Activated CD4-positive, alpha-beta memory T cell treated with anti-CD3 and anti-CD28 coated beads, Interleukin-2, amount 10 ng/mL, durations not matched to agents 7 days and 5 days (primary cell): ENCODE measurements at regions not wholly inside any gene's neighbourhood (a gene's known extent, or its start where the extent isn't known, plus 50 kb on each side); places are given as distances from the start of the nearest gene placed in this dataset.
A peak's percentile ranks its signal among the peaks of the same experiment; 100 is the strongest.
"Not testable (repeated sequence)": the region's sequence is repeated elsewhere in the genome, so short reads cannot be mapped to it uniquely, and the experiment has no call there.

ENCODE experiments used
- CTCF ChIA-PET: fragments of 350-600 bp; sonication (Branson Sonifier 250); formaldehyde crosslinking; loops from one replicate; lab custom pipeline; 2021; ENCODE audit warnings: antibody characterized with exemption, inconsistent platforms; lab: Charles Lee
- POLR2A ChIA-PET: fragments of 350-600 bp; sonication (Branson Sonifier 250); formaldehyde crosslinking; loops from one replicate; lab custom pipeline; 2021; ENCODE audit warnings: antibody characterized with exemption; lab: Charles Lee
- DNase-seq: peaks from one replicate; pipeline ENCODE4 v3.0.0-alpha.2; 2020
- H3K27ac Mint-ChIP-seq: one replicate; pipeline ENCODE4 v1.8.0; 2021; ENCODE audit warnings: mild to moderate bottlenecking, mixed read lengths
- H3K27me3 Mint-ChIP-seq: one replicate; pipeline ENCODE4 v1.8.0; 2021; ENCODE audit warnings: mixed read lengths
- H3K36me3 Mint-ChIP-seq: one replicate; pipeline ENCODE4 v1.8.0; 2021; ENCODE audit warnings: low read depth, mixed read lengths
- H3K4me1 Mint-ChIP-seq: one replicate; pipeline ENCODE4 v1.8.0; 2021; ENCODE audit warnings: mixed read lengths
- H3K4me3 Mint-ChIP-seq: one replicate; pipeline ENCODE4 v1.8.0; 2021; ENCODE audit warnings: mild to moderate bottlenecking, mixed read lengths
- H3K9me3 Mint-ChIP-seq: one replicate; pipeline ENCODE4 v1.8.0; 2021; ENCODE audit warnings: mixed read lengths

DNA sequence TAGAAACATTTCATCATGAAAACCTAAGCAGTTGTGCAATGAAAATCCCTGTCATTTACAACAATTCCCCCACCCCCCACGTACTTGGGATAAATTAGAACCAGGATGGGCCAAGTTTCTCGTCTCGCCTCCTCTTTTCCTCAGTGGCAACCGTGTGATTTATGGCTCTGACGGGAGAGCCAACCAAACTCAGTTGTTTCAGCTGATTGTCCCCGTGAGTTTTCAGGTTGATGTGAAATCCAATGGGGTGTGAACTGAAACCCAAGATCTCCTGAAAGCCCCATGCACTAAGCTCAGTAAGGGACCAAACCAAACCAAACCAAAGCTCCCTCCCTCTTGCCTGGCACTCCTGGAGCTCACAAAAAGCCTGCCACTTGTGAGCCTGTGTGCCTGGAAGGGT is 138.7 kb upstream of the SLC24A2 start:
- Mint-ChIP-seq H3K27me3 (peaks cover 1% of the 10 kb centered on the region), H3K9me3 (no peaks in the 10 kb centered on the region), H3K4me3 (no peak overlapping the region), H3K27ac (no peak overlapping the region), H3K4me1 (peaks cover 32% of the 10 kb centered on the region), H3K36me3 (no peaks in the 10 kb centered on the region)
- DNase-seq = no peak
- ChIA-PET POLR2A (interaction anchor here (0.9 to 1.0 kb wide), 2 partner anchors 40 to 694 kb away, joined by 3 read pairs; partner anchors contain the start of gene MLLT3), CTCF (interaction anchor here (0.7 to 1.7 kb wide), 9 partner anchors 11 to 1548 kb away, joined by 3 to 8 read pairs (median 3); no protein-coding TSS in a partner anchor)

DNA sequence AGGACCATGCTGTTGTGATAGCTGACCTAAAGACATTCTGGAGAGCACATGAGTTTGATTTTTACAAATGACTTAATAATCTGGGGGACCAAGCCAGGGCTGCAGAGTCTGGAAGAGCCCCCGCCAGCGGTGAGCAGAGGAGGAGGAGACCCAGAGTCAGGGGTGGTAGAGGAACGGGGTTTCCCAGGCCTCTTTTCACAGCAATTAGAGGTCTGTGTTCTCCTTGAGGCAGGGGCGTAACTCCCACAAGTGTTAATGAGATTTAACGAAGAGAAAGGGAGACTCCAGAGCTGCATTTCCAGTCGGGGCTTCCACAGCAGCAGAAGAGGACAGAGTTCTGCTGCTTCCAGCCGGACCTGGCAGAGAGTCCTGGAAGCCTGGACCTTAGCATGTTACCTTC is 137.9 kb upstream of the SLC24A2 start:
- Mint-ChIP-seq H3K36me3 (no peaks in the 10 kb centered on the region), H3K27me3 (peaks cover 1% of the 10 kb centered on the region), H3K27ac (no peak overlapping the region), H3K4me1 (peaks cover 32% of the 10 kb centered on the region), H3K9me3 (no peaks in the 10 kb centered on the region), H3K4me3 (no peak overlapping the region)
- ChIA-PET POLR2A (interaction anchor here (0.7 kb wide), 1 partner anchor 695 kb away, joined by 3 read pairs; the partner anchor contains the start of gene MLLT3), CTCF (interaction anchor here (0.7 to 1.7 kb wide), 9 partner anchors 10 to 1017 kb away, joined by 3 to 6 read pairs (median 3); no protein-coding TSS in a partner anchor)
- DNase-seq = no peak

DNA sequence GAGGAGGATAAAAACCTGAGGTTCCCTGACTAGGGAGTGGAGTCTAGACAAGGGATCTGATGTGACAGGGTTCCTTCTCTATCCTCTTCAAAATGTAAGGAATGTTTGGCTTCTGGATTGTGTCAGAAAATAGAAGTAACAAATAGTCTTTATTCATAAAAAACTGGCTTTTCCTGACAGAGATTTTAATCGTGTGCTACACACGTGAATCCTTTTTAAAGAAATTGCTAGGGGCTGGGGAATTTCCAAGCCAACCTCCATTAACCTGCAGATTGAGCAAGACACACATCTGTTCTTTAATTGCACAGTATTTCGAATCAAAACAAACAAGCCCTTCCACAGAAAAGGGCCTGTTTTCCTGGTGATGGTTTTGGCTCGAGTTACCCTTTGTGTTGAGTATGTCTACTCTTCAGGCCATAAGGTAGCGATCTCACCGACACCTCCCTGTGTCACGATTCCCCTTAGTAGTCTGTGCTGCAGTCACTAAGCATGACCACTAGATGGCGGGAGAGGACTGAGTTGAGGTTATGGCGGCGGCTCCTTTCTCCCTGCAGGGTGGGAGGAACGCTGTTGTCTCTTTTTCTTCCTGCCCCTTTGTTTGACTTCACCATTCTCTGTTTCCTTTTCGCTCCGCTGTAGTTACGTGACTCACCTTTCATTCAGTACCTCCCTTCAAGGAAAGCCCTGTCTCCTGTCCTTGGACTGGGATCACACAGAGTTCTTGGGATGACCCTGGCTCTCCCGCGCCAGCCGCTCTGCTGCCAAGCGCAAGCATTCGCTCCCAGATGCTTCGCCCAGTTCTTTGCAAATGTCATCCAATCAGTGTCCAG is 137.1 kb upstream of the SLC24A2 start:
- peaks cover 32% of the 10 kb centered on the region for H3K4me1 Mint-ChIP-seq
- H3K4me3 Mint-ChIP-seq = peak overlapping the region; percentile 55
- ChIA-PET CTCF (interaction anchor here (0.5 to 1.4 kb wide), 8 partner anchors 11 to 1020 kb away, joined by 3 to 6 read pairs (median 3); no protein-coding TSS in a partner anchor), POLR2A (interaction anchor here (0.7 kb wide), 1 partner anchor 696 kb away, joined by 3 read pairs; the partner anchor contains the start of gene MLLT3)
- no peaks in the 10 kb centered on the region for H3K36me3 Mint-ChIP-seq
- H3K27ac Mint-ChIP-seq = no peak overlapping the region
- H3K9me3 Mint-ChIP-seq = no peaks in the 10 kb centered on the region
- DNase-seq = peak; percentile 83
- peaks cover 1% of the 10 kb centered on the region for H3K27me3 Mint-ChIP-seq

DNA sequence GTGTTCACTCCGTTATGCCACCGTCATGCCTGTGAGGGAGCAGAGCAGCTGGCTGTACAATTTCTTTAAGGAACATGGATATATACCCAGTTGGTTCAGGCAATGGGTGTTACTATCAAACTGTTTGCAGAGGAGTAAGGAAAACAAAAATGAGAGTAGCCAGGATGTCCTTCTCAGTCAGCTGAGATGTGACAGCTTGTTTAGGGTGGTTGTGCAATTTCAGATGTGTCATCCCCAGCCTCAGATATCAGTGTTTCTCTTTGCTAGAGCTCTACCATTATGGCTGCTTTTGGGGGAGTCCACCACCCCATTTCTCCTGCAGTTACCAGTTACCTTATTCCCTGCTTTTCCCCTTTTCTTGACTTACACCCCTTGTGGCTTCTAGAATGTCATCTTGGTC is 135.2 kb upstream of the SLC24A2 start:
- H3K4me1 Mint-ChIP-seq = peaks cover 31% of the 10 kb centered on the region
- CTCF ChIA-PET = interaction anchor here (1.1 kb wide), 1 partner anchor 119 kb away, joined by 4 read pairs; no protein-coding TSS in a partner anchor

DNA sequence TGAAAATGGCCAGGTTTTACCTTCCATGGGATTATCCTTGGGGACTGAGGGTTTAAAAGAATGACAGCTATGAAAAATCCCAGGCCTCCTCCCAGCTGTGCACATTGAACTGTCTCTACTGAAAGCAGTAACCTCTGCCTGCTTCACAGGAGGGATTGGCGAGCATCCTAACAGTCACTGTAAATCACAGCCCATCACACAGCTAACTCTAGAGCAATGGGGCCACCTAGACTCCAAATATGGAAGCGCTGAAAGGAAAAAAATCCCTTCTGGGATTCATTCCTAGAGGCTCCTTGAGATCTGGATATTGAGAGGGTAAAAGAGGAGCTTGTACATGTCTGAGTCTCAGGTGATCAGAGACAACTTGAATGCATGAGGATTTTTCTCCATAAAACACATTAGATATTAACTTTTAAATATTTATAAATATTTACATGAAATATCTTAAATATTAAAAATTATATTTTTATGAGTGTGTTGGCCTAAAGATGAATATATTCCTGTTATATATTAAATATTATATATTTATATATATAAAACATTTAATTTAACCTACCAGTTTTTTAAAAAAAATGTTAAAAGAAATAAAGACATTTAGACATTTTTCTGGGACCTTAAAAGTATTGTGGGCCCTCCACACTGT is 133.8 kb upstream of the SLC24A2 start:
- H3K36me3 Mint-ChIP-seq = no peaks in the 10 kb centered on the region
- ChIA-PET POLR2A (interaction anchor here (1.1 kb wide), 1 partner anchor 1019 kb away, joined by 6 read pairs; no protein-coding TSS in a partner anchor), CTCF (interaction anchor here (1.4 kb wide), 1 partner anchor 457 kb away, joined by 4 read pairs; no protein-coding TSS in a partner anchor)
- H3K9me3 Mint-ChIP-seq = no peaks in the 10 kb centered on the region
- H3K4me3 Mint-ChIP-seq = no peak overlapping the region
- H3K27me3 Mint-ChIP-seq = peaks cover 6% of the 10 kb centered on the region
- peaks cover 29% of the 10 kb centered on the region for H3K4me1 Mint-ChIP-seq
- DNase-seq = no peak
- no peak overlapping the region for H3K27ac Mint-ChIP-seq

More for the DNA sequence above, 135.2 kb upstream of the SLC24A2 start:
- H3K27me3 Mint-ChIP-seq = peaks cover 3% of the 10 kb centered on the region
- POLR2A ChIA-PET = no interaction called here
- no peaks in the 10 kb centered on the region for H3K9me3 Mint-ChIP-seq
- no peak for DNase-seq
- no peak overlapping the region for H3K4me3 Mint-ChIP-seq
- H3K36me3 Mint-ChIP-seq = no peaks in the 10 kb centered on the region
- H3K27ac Mint-ChIP-seq = no peak overlapping the region

DNA sequence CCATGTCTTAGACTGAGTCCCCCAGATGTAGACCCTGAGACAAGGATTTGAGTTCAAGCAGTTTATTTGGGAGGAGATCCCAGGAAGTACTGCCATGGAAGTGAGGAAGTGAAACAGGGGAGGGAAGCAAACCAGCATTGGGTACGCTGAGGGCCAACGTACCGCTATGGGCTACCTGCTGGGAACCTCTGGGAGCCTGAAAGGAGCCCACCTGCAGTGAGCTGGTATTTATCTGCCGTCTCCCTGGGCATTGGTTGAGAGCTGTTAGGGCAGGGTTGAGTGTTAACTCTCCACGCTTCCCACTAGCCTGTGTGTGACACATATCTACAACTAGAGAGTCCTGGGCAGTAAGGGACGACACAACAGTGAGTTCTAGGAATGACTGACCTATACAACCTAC is 131.6 kb upstream of the SLC24A2 start:
- Mint-ChIP-seq H3K27ac (no peak overlapping the region), H3K9me3 (no peaks in the 10 kb centered on the region), H3K4me1 (peaks cover 11% of the 10 kb centered on the region), H3K36me3 (no peaks in the 10 kb centered on the region), H3K27me3 (peaks cover 10% of the 10 kb centered on the region), H3K4me3 (no peak overlapping the region)
- ChIA-PET CTCF (no interaction called here), POLR2A (no interaction called here)
- DNase-seq = no peak

DNA sequence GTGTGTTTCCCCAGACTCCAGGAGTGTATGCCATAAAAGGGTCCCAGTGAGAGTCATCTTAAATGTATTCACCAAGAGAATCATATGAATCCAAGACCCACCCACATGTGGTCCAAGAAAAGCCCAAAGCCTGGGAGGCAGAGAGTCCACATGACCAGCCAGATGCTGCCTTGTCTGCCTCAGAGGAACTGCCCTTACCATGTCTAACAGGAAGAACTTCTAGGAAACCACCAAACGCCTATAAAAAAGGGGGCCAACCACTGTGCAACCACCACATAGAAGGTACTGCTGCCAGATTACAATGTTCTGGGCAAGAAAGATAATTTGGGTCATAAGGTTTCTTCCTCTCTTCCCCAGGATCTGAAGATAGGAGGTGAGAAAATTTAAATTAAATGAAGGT is 129.8 kb upstream of the SLC24A2 start:
- Mint-ChIP-seq H3K27me3 (peaks cover 10% of the 10 kb centered on the region), H3K9me3 (no peaks in the 10 kb centered on the region), H3K4me1 (peaks cover 8% of the 10 kb centered on the region), H3K36me3 (no peaks in the 10 kb centered on the region), H3K4me3 (no peak overlapping the region), H3K27ac (no peak overlapping the region)
- DNase-seq = no peak
- CTCF ChIA-PET = no interaction called here
- POLR2A ChIA-PET = no interaction called here

DNA sequence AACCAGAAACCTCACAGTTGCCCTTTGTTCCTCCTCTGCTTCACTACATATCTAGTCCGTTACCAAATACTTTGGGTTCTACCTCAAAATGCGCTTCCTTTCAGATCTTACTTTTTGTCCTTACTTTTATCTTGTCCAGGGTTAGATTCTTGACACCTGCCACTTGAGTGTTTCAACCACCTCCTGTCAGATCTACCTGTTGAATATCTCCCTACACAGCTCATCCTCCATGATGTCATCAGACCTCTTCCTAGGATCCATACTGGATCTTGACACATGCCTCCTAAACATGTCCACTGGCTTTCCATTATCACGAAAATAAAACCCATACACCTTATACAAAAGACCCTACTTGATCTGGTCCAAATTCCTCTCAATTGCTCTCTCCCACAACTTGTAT is 125.2 kb upstream of the SLC24A2 start:
- no peak for DNase-seq
- H3K9me3 Mint-ChIP-seq = no peaks in the 10 kb centered on the region
- ChIA-PET CTCF (no interaction called here), POLR2A (no interaction called here)
- no peaks in the 10 kb centered on the region for H3K36me3 Mint-ChIP-seq
- H3K4me3 Mint-ChIP-seq = no peak overlapping the region
- no peak overlapping the region for H3K27ac Mint-ChIP-seq
- H3K27me3 Mint-ChIP-seq = peaks cover 7% of the 10 kb centered on the region
- H3K4me1 Mint-ChIP-seq = peaks cover 7% of the 10 kb centered on the region

DNA sequence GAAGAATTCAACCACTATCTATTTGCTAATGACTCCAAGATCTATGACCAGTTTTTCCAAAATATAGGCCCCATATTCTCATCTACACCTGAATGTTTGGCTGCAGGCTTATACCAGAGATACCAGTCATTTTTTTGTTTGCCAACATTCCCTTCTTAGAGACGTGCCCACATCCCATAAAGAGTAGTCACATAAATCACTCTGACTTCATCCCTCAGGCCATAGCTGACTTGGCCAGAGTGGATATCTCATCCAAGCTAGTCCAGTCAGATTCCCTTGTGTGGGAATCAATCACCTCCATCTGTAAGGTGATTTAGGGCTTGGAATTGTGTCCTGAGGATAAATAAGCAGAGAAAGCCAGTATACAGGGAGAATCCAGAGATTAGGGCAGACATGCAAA is 124.3 kb upstream of the SLC24A2 start:
- no peak overlapping the region for H3K4me3 Mint-ChIP-seq
- H3K9me3 Mint-ChIP-seq = no peaks in the 10 kb centered on the region
- no peak for DNase-seq
- peaks cover 1% of the 10 kb centered on the region for H3K4me1 Mint-ChIP-seq
- CTCF ChIA-PET = no interaction called here
- POLR2A ChIA-PET = no interaction called here
- H3K27me3 Mint-ChIP-seq = peaks cover 4% of the 10 kb centered on the region
- H3K27ac Mint-ChIP-seq = no peak overlapping the region
- no peaks in the 10 kb centered on the region for H3K36me3 Mint-ChIP-seq

DNA sequence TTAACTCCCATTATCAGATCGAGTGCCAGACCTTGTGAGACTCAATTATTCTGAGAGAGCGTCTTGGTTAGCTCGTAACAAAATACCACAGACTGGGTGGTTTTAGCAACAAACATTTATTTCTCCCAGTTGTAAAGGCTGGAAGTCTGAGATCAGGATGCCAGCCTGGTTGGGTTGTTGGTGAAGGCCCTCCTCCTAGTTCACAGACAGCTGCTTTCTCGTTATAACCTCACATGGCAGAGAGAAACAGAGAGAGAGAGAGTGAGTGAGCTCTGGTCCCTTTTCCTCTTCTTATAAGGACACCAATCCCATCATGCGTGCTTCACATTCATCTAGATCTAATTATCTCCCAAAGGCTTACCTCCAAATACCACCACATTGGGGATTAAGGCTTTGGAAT is 114.2 kb upstream of the SLC24A2 start:
- no peaks in the 10 kb centered on the region for H3K9me3 Mint-ChIP-seq
- H3K36me3 Mint-ChIP-seq = no peaks in the 10 kb centered on the region
- ChIA-PET CTCF (no interaction called here), POLR2A (no interaction called here)
- H3K4me1 Mint-ChIP-seq = no peaks in the 10 kb centered on the region
- DNase-seq = no peak
- H3K27me3 Mint-ChIP-seq = peaks cover 10% of the 10 kb centered on the region
- H3K4me3 Mint-ChIP-seq = no peak overlapping the region
- no peak overlapping the region for H3K27ac Mint-ChIP-seq

DNA sequence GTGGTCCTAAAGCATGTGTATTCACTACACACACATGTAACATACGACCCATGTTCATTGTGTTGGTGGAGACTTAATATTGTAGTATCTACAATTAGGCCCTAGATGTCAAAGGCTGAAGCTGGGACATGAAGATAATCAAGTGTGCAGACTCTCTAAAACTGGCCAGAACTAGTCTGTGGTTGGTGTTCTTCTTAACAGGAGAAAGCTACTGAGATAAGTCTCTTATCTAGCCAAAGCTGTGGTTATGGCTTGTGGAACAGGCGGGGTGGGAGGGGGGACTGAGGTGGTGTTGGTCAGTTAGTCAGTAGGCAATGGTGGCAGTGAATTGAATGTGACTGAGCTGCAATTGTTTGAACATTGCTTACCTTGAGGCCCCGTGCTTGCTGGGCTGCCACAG is 112.7 kb upstream of the SLC24A2 start:
- POLR2A ChIA-PET = no interaction called here
- CTCF ChIA-PET = no interaction called here
- H3K27me3 Mint-ChIP-seq = peaks cover 3% of the 10 kb centered on the region
- no peak overlapping the region for H3K4me3 Mint-ChIP-seq
- no peaks in the 10 kb centered on the region for H3K9me3 Mint-ChIP-seq
- H3K36me3 Mint-ChIP-seq = no peaks in the 10 kb centered on the region
- no peaks in the 10 kb centered on the region for H3K4me1 Mint-ChIP-seq
- no peak for DNase-seq
- H3K27ac Mint-ChIP-seq = no peak overlapping the region

DNA sequence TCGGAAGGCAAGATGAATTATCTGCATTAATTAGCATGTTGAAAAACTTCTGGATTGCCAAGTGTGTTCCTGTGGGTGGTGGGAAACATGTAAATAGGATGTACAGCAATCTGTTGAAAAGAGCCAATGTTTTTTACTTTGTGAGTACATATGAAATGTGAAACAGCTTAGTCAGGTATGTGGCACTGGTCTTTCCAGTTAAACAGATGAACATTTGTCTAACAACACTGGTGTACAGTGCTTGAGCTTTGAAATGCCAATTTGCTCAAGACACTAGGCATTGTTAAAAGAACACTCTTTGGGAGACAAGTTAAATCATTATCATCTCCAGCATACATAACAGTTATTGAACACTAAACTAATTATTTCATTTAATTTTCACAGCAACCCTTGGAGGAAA is 107.3 kb upstream of the SLC24A2 start:
- POLR2A ChIA-PET = no interaction called here
- H3K27ac Mint-ChIP-seq = no peak overlapping the region
- no peak for DNase-seq
- no peak overlapping the region for H3K4me3 Mint-ChIP-seq
- no peaks in the 10 kb centered on the region for H3K36me3 Mint-ChIP-seq
- CTCF ChIA-PET = no interaction called here
- H3K9me3 Mint-ChIP-seq = no peaks in the 10 kb centered on the region
- no peaks in the 10 kb centered on the region for H3K4me1 Mint-ChIP-seq
- no peaks in the 10 kb centered on the region for H3K27me3 Mint-ChIP-seq

DNA sequence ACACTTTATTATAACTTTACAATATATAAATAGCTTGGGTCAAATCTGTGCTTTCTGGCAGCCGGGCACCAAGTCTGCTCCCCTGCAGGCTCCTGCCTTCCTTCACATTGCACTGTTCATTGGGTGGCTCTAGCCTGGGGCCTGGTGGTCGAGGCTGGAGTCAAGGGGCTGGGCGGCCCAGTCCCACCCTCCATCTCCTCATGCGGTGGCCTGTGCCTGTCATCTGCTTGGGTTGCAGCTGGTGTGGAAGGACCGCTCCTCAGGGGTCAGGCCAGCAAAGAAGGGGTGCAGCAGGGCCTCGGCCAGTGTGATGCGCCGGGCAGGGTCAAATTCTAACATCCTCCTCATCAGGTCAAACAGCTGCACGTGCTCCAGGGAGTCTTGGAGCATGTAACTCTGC is 106.7 kb upstream of the SLC24A2 start:
- H3K4me3 Mint-ChIP-seq, H3K4me1 Mint-ChIP-seq, DNase-seq, POLR2A ChIA-PET, H3K9me3 Mint-ChIP-seq, H3K36me3 Mint-ChIP-seq, H3K27ac Mint-ChIP-seq, H3K27me3 Mint-ChIP-seq: not testable (repeated sequence)
- CTCF ChIA-PET = interaction anchor here (0.6 kb wide), 1 partner anchor 33 kb away, joined by 3 read pairs; no protein-coding TSS in a partner anchor
